ENCODE measurements at regions not wholly inside any gene's neighbourhood (a gene's known extent, or its start where the extent isn't known, plus 50 kb on each side); places are given as distances from the start of the nearest gene placed in this dataset.

GRCh38 chr1:201778279-201779065, 50.5 kb upstream of the IPO9 start:
- FAIRE-seq = no peak
